ENCODE measurements at regions not wholly inside any gene's neighbourhood (a gene's known extent, or its start where the extent isn't known, plus 50 kb on each side); places are given as distances from the start of the nearest gene placed in this dataset.

- intact Hi-C loops (cut with micrococcal nuclease; ENCODE audit: unreplicated experiment): loop anchor here (2.0 kb wide), 1 partner anchor 78 kb away; no protein-coding TSS in a partner anchor
- no peak for FAIRE-seq
- Histone ChIP-seq H3K4me1 (ENCODE audit: control insufficient read depth, insufficient read depth, low read length) (no peaks in the 10 kb centered on the region), H3K36me3 (ENCODE audit: control insufficient read depth in 2 of 2, insufficient read depth in 2 of 2, low read length in 1 of 2) (no peaks in the 10 kb centered on the region), H3K9ac (ENCODE audit: control insufficient read depth, insufficient read depth, low read length) (no peak overlapping the region), H3K79me2 (ENCODE audit: control insufficient read depth, insufficient read depth, low read length) (no peaks in the 10 kb centered on the region), H3K27me3 (replicated peaks in 1 of 2; ENCODE audit: control insufficient read depth in 2 of 2, insufficient read depth in 2 of 2, low read length in 1 of 2) (no peaks in the 10 kb centered on the region), H4K20me1 (ENCODE audit: control insufficient read depth, insufficient read depth) (no peaks in the 10 kb centered on the region), H2AFZ (ENCODE audit: control insufficient read depth, low read depth, low read length) (no peak overlapping the region), H3K27ac (ENCODE audit: control insufficient read depth, insufficient read depth) (no peak overlapping the region), H3K4me3 (no peak overlapping the region), H3K9me3 (replicated peaks; ENCODE audit: control insufficient read depth, insufficient read depth, low read length) (no peaks in the 10 kb centered on the region), H3K4me2 (ENCODE audit: control insufficient read depth, insufficient read depth) (no peak overlapping the region)
- ChIA-PET POLR2A (no interaction called here), CTCF (no interaction called here), SMC1A (ENCODE audit: uncharacterized antibody, unreplicated experiment) (no interaction called here), RAD21 (ENCODE audit: unreplicated experiment) (no interaction called here)
- BruUV-seq (replicated peaks): no TSS peak
- in situ Hi-C loops (cut with MboI): no loop called here
- no peak for TF ChIP-seq YBX1 (IDR thresholded peaks at IDR 0.05)
- no peak for TF ChIP-seq SUPT20H (IDR thresholded peaks at IDR 0.05; ENCODE audit: borderline replicate concordance, control insufficient read depth, low read depth, low read length)
- TF ChIP-seq NFYB (IDR thresholded peaks at IDR 0.05; ENCODE audit: insufficient read depth, low read depth, low read length): no peak
- TF ChIP-seq, protein P1, sequence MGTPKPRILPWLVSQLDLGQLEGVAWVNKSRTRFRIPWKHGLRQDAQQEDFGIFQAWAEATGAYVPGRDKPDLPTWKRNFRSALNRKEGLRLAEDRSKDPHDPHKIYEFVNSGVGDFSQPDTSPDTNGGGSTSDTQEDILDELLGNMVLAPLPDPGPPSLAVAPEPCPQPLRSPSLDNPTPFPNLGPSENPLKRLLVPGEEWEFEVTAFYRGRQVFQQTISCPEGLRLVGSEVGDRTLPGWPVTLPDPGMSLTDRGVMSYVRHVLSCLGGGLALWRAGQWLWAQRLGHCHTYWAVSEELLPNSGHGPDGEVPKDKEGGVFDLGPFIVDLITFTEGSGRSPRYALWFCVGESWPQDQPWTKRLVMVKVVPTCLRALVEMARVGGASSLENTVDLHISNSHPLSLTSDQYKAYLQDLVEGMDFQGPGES (IDR thresholded peaks at IDR 0.05): no peak
- TF ChIP-seq, protein P2, sequence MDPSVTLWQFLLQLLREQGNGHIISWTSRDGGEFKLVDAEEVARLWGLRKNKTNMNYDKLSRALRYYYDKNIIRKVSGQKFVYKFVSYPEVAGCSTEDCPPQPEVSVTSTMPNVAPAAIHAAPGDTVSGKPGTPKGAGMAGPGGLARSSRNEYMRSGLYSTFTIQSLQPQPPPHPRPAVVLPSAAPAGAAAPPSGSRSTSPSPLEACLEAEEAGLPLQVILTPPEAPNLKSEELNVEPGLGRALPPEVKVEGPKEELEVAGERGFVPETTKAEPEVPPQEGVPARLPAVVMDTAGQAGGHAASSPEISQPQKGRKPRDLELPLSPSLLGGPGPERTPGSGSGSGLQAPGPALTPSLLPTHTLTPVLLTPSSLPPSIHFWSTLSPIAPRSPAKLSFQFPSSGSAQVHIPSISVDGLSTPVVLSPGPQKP (IDR thresholded peaks at IDR 0.05; ENCODE audit: low read depth, low read length): no peak
- no peak for TF ChIP-seq E2F8 (IDR thresholded peaks at IDR 0.05; ENCODE audit: low read depth, partially characterized antibody)
- no peak for TF ChIP-seq EED (IDR thresholded peaks at IDR 0.05; ENCODE audit: low read depth)
- TF ChIP-seq IKZF1 (conservative IDR thresholded peaks at IDR 0.05): no peak
- TF ChIP-seq MTA3 (IDR thresholded peaks at IDR 0.05; ENCODE audit: borderline replicate concordance, low read length): no peak
- TF ChIP-seq PML (IDR thresholded peaks at IDR 0.05; ENCODE audit: low read length): no peak
- no peak for TF ChIP-seq USF2 (IDR thresholded peaks at IDR 0.05; ENCODE audit: borderline replicate concordance, low read depth, low read length)
- TF ChIP-seq GABPA (IDR thresholded peaks at IDR 0.05; ENCODE audit: low read depth): no peak
- TF ChIP-seq IKZF2 (IDR thresholded peaks at IDR 0.05): no peak
- 32% methylated on average over 3 of the region's 3 CpGs for WGBS (ENCODE audit: insufficient coverage, insufficient replicate concordance, low lambda C conversion rate, missing lambda C conversion rate)
- DNase-seq (ENCODE audit: low read depth, low spot score): no peak
- no peak for ATAC-seq
Measured at GRCh38 chr2:67689186-67689585, 292.1 kb downstream of the ETAA1 start.

All from GM12878 (cell line).